IMR-90 (cell line): ENCODE measurements at regions not wholly inside any gene's neighbourhood (a gene's known extent, or its start where the extent isn't known, plus 50 kb on each side); places are given as distances from the start of the nearest gene placed in this dataset.

ENCODE experiments used
- ATAC-seq: fragments of 200-7000 bp; cut with Tn5 transposase; 2 replicates; pipeline ENCODE4 v1.9.1; 2020; ENCODE audit warnings: low read depth, mild to moderate bottlenecking, moderate library complexity
- BruUV-seq: library from RNA; stranded (reverse); fragments of 400-500 nt; replicated peaks from 2 replicates; lab custom pipeline; 2021; lab: Mats Ljungman, UMichigan
- CTCF ChIA-PET: fragments of 300-600 bp; formaldehyde crosslinking; extraction: SDS; loops from one replicate; lab custom pipeline; 2021; ENCODE audit warnings: antibody characterized with exemption; lab: Yijun Ruan, JAX
- POLR2A ChIA-PET: fragments of 300-600 bp; sonication (Branson Sonifier 250); formaldehyde crosslinking; loops from one replicate; lab custom pipeline; 2022; ENCODE audit warnings: antibody characterized with exemption; ENCODE audit not compliant: unreplicated experiment; lab: Charles Lee
- DNase-seq: peaks from one replicate; pipeline ENCODE4 v3.0.0; 2013
- H2AFZ ChIP-seq: replicated peaks from 2 replicates; pipeline ENCODE3; 2013; ENCODE audit warnings: low read length, mild to moderate bottlenecking; ENCODE audit not compliant: poor library complexity
- H2AK5ac ChIP-seq: 2 replicates; pipeline ENCODE4 v1.6.1; 2013; ENCODE audit warnings: low read depth, low read length, inconsistent platforms
- H2AK9ac ChIP-seq: replicated peaks from 2 replicates; pipeline ENCODE3; 2013; ENCODE audit warnings: mild to moderate bottlenecking, low read depth, low read length, moderate library complexity; ENCODE audit not compliant: poor library complexity
- H2BK120ac ChIP-seq: 2 replicates; pipeline ENCODE4 v1.6.1; 2013; ENCODE audit warnings: low read depth, low read length, inconsistent platforms
- H2BK15ac ChIP-seq: 3 replicates; pipeline ENCODE4 v1.6.1; 2013; ENCODE audit warnings: low read depth, low read length, inconsistent platforms
- H2BK20ac ChIP-seq: 2 replicates; pipeline ENCODE4 v1.6.1; 2013; ENCODE audit warnings: low read depth, mild to moderate bottlenecking, inconsistent platforms, low read length, moderate library complexity
- H2BK5ac ChIP-seq: 2 replicates; pipeline ENCODE4 v1.6.1; 2013; ENCODE audit warnings: mild to moderate bottlenecking, low read depth, low read length, inconsistent platforms; ENCODE audit not compliant: poor library complexity, severe bottlenecking
- H3K14ac ChIP-seq: replicated peaks from 2 replicates; pipeline ENCODE4 v1.6.1; 2013; ENCODE audit warnings: low read depth, low read length, inconsistent platforms
- H3K18ac ChIP-seq: 2 replicates; pipeline ENCODE4 v1.6.1; 2013; ENCODE audit warnings: low read depth, low read length, control low read depth
- H3K23ac ChIP-seq: 2 replicates; pipeline ENCODE4 v1.6.1; 2013; ENCODE audit warnings: low read depth, low read length, inconsistent platforms
- H3K27ac ChIP-seq: 2 replicates; pipeline ENCODE4 v1.5.1; 2013; ENCODE audit warnings: mild to moderate bottlenecking, control low read depth, low read length; ENCODE audit not compliant: insufficient read depth
- H3K27me3 ChIP-seq: 2 replicates; pipeline ENCODE4 v1.6.1; 2013; ENCODE audit warnings: low read length; ENCODE audit not compliant: control insufficient read depth, insufficient read depth
- H3K36me3 ChIP-seq: 2 replicates; pipeline ENCODE4 v1.6.1; 2013; ENCODE audit warnings: low read length, mixed read lengths; ENCODE audit not compliant: control insufficient read depth, insufficient read depth
- H3K4ac ChIP-seq: 2 replicates; pipeline ENCODE4 v1.6.1; 2013; ENCODE audit warnings: low read depth, low read length, inconsistent platforms
- H3K4me1 ChIP-seq: 2 replicates; pipeline ENCODE4 v1.6.1; 2013; ENCODE audit warnings: low read length, mixed read lengths; ENCODE audit not compliant: control insufficient read depth, insufficient read depth
- H3K4me2 ChIP-seq: 2 replicates; pipeline ENCODE4 v1.6.1; 2013; ENCODE audit warnings: low read depth, mild to moderate bottlenecking, control low read depth, low read length, moderate library complexity
- H3K4me3 ChIP-seq: 2 replicates; pipeline ENCODE4 v1.5.1; 2013; ENCODE audit warnings: low read depth, mild to moderate bottlenecking, control low read depth, low read length, moderate library complexity; ENCODE audit not compliant: insufficient read depth
- H3K56ac ChIP-seq: 2 replicates; pipeline ENCODE4 v1.6.1; 2013; ENCODE audit warnings: low read length, inconsistent platforms; ENCODE audit not compliant: insufficient read depth; ENCODE audit errors: extremely low read depth
- H3K79me1 ChIP-seq, 2 experiments: 2 replicates each; pipeline ENCODE4 v1.6.1; 2013; ENCODE audit warnings: low read length in 2 of 2, inconsistent platforms in 1 of 2, low read depth in 1 of 2
- H3K9ac ChIP-seq: 2 replicates; pipeline ENCODE4 v1.6.1; 2013; ENCODE audit warnings: low read depth, low read length, control low read depth
- H3K9me1 ChIP-seq: 2 replicates; pipeline ENCODE4 v1.6.1; 2013; ENCODE audit warnings: low read length, inconsistent platforms; ENCODE audit not compliant: insufficient read depth
- H3K9me3 ChIP-seq: 2 replicates; pipeline ENCODE4 v1.6.1; 2013; ENCODE audit warnings: low read length; ENCODE audit not compliant: control insufficient read depth, insufficient read depth
- H4K20me1 ChIP-seq: 2 replicates; pipeline ENCODE4 v1.6.1; 2013; ENCODE audit warnings: low read length, inconsistent platforms; ENCODE audit not compliant: insufficient read depth
- H4K5ac ChIP-seq: 2 replicates; pipeline ENCODE4 v1.6.1; 2013; ENCODE audit warnings: mild to moderate bottlenecking, low read depth, low read length, control low read depth
- H4K8ac ChIP-seq, 2 experiments: 2 replicates each; pipeline ENCODE4 v1.6.1; 2013; ENCODE audit warnings: low read depth in 2 of 2, low read length in 2 of 2, control low read depth in 1 of 2, inconsistent platforms in 1 of 2
- H4K91ac ChIP-seq: 2 replicates; pipeline ENCODE4 v1.6.1; 2013; ENCODE audit warnings: low read depth, low read length, inconsistent platforms; ENCODE audit not compliant: insufficient read depth
- BHLHE40 ChIP-seq: fragments of 150-350 bp; IDR thresholded peaks from 2 replicates; pipeline ENCODE4 v1.6.1; 2016; ENCODE audit warnings: mild to moderate bottlenecking, low read depth, low read length
- CEBPB ChIP-seq: IDR thresholded peaks from 2 replicates; pipeline ENCODE4 v1.6.1; 2012; ENCODE audit warnings: low read depth, low read length, improper control_type of control experiment
- CHD1 ChIP-seq: IDR thresholded peaks from 2 replicates; pipeline ENCODE4 v1.6.1; 2012; ENCODE audit warnings: low read depth, low read length, improper control_type of control experiment
- FOS ChIP-seq: fragments of 150-350 bp; IDR thresholded peaks from 2 replicates; pipeline ENCODE4 v1.6.1; 2016; ENCODE audit warnings: low read depth, low read length
- MAFK ChIP-seq: IDR thresholded peaks from 2 replicates; pipeline ENCODE4 v1.6.1; 2012; ENCODE audit warnings: low read depth, low read length, improper control_type of control experiment
- MAZ ChIP-seq: IDR thresholded peaks from 2 replicates; pipeline ENCODE4 v1.6.1; 2012; ENCODE audit warnings: low read depth, mild to moderate bottlenecking, low read length, improper control_type of control experiment, moderate library complexity, borderline replicate concordance
- MXI1 ChIP-seq: IDR thresholded peaks from 2 replicates; pipeline ENCODE4 v1.6.1; 2012; ENCODE audit warnings: low read depth, mild to moderate bottlenecking, low read length, moderate library complexity, borderline replicate concordance
- NFE2L2 ChIP-seq: fragments of 150-350 bp; IDR thresholded peaks from 2 replicates; pipeline ENCODE4 v1.6.1; 2016; ENCODE audit warnings: low read depth, mild to moderate bottlenecking, low read length
- POLR2A ChIP-seq: IDR thresholded peaks from 2 replicates; pipeline ENCODE4 v1.6.1; 2012; ENCODE audit warnings: mild to moderate bottlenecking, low read depth, low read length
- RAD21 ChIP-seq: IDR thresholded peaks from 2 replicates; pipeline ENCODE4 v1.6.1; 2012; ENCODE audit warnings: low read length, improper control_type of control experiment
- RCOR1 ChIP-seq: IDR thresholded peaks from 2 replicates; pipeline ENCODE4 v1.6.1; 2012; ENCODE audit warnings: mild to moderate bottlenecking, low read length, improper control_type of control experiment; ENCODE audit not compliant: insufficient replicate concordance
- RFX5 ChIP-seq: IDR thresholded peaks from 2 replicates; pipeline ENCODE4 v1.8.0; 2012; ENCODE audit warnings: low read depth, mild to moderate bottlenecking, low read length, moderate library complexity
- SMC3 ChIP-seq: fragments of 150-350 bp; IDR thresholded peaks from 2 replicates; pipeline ENCODE4 v1.6.1; 2016; ENCODE audit warnings: low read depth, mild to moderate bottlenecking, antibody characterized with exemption, low read length, moderate library complexity
- WGBS, 2 experiments: methylation state at CpG; one replicate each; pipeline versions ENCODE4 v1.1.5 to v1.1.7; 2013; ENCODE audit warnings: missing lambda C conversion rate in 2 of 2; ENCODE audit not compliant: insufficient read length in 1 of 2; ENCODE audit errors: extremely low coverage in 2 of 2; 5-methylcytosine and 5-hydroxymethylcytosine counted together
- dilution Hi-C: fragments of 300-500 bp; cut with HindIII; formaldehyde crosslinking; loops from one replicate; pipeline ENCODE4 v1.14.3; 2018; ENCODE audit warnings: low sequenced_read_pairs; ENCODE audit not compliant: unreplicated experiment
- in situ Hi-C: fragments of 300-500 bp; cut with MboI; formaldehyde crosslinking; loops from 3 replicates; pipeline ENCODE4 v1.14.3; 2019; ENCODE audit warnings: low sequenced_read_pairs, inconsistent platforms, mixed read lengths
- intact Hi-C: fragments of 100-400 bp; cut with micrococcal nuclease; formaldehyde crosslinking; loops from 2 replicates; pipeline ENCODE4 v1.10.0; 2022
- TF ChIP-seq, protein P1 (sequence below): conservative IDR thresholded peaks from 2 replicates; pipeline ENCODE4 v1.5.1; 2012; ENCODE audit warnings: mild to moderate bottlenecking, low read depth, low read length, improper control_type of control experiment
- TF ChIP-seq, protein P2 (sequence below): fragments of 150-350 bp; IDR thresholded peaks from 2 replicates; pipeline ENCODE4 v1.6.1; 2017; ENCODE audit warnings: mild to moderate bottlenecking, antibody characterized with exemption, low read length, low read depth
- TF ChIP-seq, protein P3 (sequence below): fragments of 150-350 bp; IDR thresholded peaks from 2 replicates; pipeline ENCODE4 v1.6.1; 2016; ENCODE audit warnings: low read depth, mild to moderate bottlenecking, low read length, moderate library complexity, borderline replicate concordance

DNA sequence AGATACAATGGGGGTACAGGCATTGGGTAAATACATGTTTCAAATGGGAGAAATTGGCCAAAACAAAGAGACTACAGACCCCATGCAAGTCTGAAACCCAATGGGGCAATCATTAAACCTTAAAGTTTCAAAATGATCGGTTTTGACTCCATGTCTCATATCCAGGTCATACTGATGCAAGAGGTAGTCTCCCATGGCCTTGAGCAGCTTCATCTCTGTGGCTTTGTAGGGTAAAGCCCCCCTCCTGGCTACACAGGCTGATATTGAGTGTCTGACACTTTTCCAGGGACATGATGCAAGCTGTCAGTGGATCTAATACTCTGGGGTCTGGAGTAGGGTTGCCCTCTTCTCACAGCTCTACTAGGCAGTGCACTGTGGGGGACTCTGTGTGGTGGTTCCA is 286.1 kb downstream of the LRRIQ3 start:
- H3K27ac ChIP-seq: no peak overlapping the region
- no peak overlapping the region for H2BK15ac ChIP-seq
- no peak overlapping the region for H3K9ac ChIP-seq
- H3K18ac ChIP-seq: no peak overlapping the region
- H3K9me3 ChIP-seq: peaks cover 8% of the 10 kb centered on the region
- H3K4me2 ChIP-seq: no peak overlapping the region
- no peaks in the 10 kb centered on the region for H3K9me1 ChIP-seq
- ChIA-PET POLR2A (no interaction called here), CTCF (no interaction called here)
- H3K79me1 ChIP-seq: no peaks in the 10 kb centered on the region
- H3K4ac ChIP-seq: no peak overlapping the region
- no peak overlapping the region for H4K8ac ChIP-seq
- no TSS peak for BruUV-seq
- no peak overlapping the region for H3K23ac ChIP-seq
- H3K27me3 ChIP-seq: no peaks in the 10 kb centered on the region
- no peak overlapping the region for H3K4me3 ChIP-seq
- intact Hi-C loops (no loop called here), in situ Hi-C loops (no loop called here), dilution Hi-C loops (no loop called here)
- no peaks in the 10 kb centered on the region for H3K4me1 ChIP-seq
- no peak overlapping the region for H4K5ac ChIP-seq
- H2AFZ ChIP-seq: no peak overlapping the region
- DNase-seq (no peak), ATAC-seq (no peak)
- no peak overlapping the region for H2BK120ac ChIP-seq
- H2BK20ac ChIP-seq: no peak overlapping the region
- no peaks in the 10 kb centered on the region for H4K20me1 ChIP-seq
- WGBS, 2 experiments: no CpG with 5 or more reads among the region's 1 CpG
- no peak overlapping the region for H2BK5ac ChIP-seq
- H3K56ac ChIP-seq: no peak overlapping the region
- no peaks in the 10 kb centered on the region for H3K36me3 ChIP-seq
- H2AK9ac ChIP-seq: no peak overlapping the region
- H4K91ac ChIP-seq: no peak overlapping the region
- no peak overlapping the region for H2AK5ac ChIP-seq
- H3K14ac ChIP-seq: no peak overlapping the region
- TF ChIP-seq CHD1 (no peak), CEBPB (no peak), POLR2A (no peak), NFE2L2 (no peak), SMC3 (no peak), RCOR1 (no peak), MXI1 (no peak), RAD21 (no peak), MAFK (no peak), RFX5 (no peak), MAZ (no peak), BHLHE40 (no peak), FOS (no peak)
- TF ChIP-seq, protein P1, sequence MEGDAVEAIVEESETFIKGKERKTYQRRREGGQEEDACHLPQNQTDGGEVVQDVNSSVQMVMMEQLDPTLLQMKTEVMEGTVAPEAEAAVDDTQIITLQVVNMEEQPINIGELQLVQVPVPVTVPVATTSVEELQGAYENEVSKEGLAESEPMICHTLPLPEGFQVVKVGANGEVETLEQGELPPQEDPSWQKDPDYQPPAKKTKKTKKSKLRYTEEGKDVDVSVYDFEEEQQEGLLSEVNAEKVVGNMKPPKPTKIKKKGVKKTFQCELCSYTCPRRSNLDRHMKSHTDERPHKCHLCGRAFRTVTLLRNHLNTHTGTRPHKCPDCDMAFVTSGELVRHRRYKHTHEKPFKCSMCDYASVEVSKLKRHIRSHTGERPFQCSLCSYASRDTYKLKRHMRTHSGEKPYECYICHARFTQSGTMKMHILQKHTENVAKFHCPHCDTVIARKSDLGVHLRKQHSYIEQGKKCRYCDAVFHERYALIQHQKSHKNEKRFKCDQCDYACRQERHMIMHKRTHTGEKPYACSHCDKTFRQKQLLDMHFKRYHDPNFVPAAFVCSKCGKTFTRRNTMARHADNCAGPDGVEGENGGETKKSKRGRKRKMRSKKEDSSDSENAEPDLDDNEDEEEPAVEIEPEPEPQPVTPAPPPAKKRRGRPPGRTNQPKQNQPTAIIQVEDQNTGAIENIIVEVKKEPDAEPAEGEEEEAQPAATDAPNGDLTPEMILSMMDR: no peak
- TF ChIP-seq, protein P2, sequence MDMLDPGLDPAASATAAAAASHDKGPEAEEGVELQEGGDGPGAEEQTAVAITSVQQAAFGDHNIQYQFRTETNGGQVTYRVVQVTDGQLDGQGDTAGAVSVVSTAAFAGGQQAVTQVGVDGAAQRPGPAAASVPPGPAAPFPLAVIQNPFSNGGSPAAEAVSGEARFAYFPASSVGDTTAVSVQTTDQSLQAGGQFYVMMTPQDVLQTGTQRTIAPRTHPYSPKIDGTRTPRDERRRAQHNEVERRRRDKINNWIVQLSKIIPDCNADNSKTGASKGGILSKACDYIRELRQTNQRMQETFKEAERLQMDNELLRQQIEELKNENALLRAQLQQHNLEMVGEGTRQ: no peak
- TF ChIP-seq, protein P3, sequence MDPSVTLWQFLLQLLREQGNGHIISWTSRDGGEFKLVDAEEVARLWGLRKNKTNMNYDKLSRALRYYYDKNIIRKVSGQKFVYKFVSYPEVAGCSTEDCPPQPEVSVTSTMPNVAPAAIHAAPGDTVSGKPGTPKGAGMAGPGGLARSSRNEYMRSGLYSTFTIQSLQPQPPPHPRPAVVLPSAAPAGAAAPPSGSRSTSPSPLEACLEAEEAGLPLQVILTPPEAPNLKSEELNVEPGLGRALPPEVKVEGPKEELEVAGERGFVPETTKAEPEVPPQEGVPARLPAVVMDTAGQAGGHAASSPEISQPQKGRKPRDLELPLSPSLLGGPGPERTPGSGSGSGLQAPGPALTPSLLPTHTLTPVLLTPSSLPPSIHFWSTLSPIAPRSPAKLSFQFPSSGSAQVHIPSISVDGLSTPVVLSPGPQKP: no peak
